ENCODE measurements at regions not wholly inside any gene's neighbourhood (a gene's known extent, or its start where the extent isn't known, plus 50 kb on each side); places are given as distances from the start of the nearest gene placed in this dataset. TPM values are rescaled to one million over a fixed set of nuclear protein-coding genes. Genes with fewer than 3 reads are reported as not detected.
"Not testable (repeated sequence)": the region's sequence is repeated elsewhere in the genome, so short reads cannot be mapped to it uniquely, and the experiment has no call there.

DNA sequence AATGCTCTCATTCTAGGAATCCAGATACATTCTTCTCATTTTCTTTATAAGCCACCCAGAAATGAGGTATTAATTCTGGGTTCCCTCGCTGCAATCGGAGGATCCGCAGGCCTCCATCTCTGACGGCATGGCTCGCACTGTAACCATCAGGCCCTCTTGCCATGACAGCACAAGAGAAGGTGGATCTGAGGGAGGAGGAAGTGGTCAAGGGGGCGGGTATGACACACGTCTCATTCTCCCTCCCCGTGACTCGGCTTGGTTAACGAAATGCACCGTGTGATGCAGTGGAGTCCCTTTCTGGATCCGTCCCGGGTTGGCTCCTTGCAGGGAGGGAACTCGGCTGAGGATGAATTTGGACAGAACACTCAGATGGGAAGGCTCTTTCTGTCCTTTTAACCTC is 280.2 kb downstream of the TCERG1L start:
- DNase-seq (ENCODE audit: low read depth): no peak

- no peak for DNase-seq (ENCODE audit: low read depth)
Measured at GRCh38 chr10:131032329-131033165, 279.0 kb downstream of the TCERG1L start.

- DNase-seq (ENCODE audit: low read depth): no peak
Measured at GRCh38 chr10:131033166-131034085, 278.1 kb downstream of the TCERG1L start.

DNA sequence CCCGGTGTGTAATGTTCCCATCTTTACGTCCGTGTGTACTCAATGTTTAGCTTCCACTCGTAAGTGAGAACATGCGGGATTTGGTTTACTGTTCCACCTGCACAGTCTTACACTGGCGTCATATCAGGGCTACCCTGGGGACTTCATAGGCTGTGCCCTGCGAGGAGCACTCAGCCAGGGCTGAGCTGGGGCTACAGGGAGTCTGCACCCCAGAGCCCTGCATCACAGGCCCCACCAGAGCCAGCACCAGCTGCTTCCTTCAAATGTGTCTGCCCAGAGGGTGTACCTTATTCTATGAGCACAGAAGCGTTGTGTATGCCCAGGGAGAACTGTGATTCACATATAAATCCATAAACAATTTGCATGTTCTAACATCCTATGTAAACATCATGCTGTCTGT is 277.1 kb downstream of the TCERG1L start:
- DNase-seq (ENCODE audit: low read depth): no peak

- DNase-seq (ENCODE audit: low read depth): no peak
Measured at GRCh38 chr10:131035779-131036178, 275.7 kb downstream of the TCERG1L start.

- no peak for DNase-seq (ENCODE audit: low read depth)
Measured at GRCh38 chr10:131038056-131038455, 273.5 kb downstream of the TCERG1L start.

DNA sequence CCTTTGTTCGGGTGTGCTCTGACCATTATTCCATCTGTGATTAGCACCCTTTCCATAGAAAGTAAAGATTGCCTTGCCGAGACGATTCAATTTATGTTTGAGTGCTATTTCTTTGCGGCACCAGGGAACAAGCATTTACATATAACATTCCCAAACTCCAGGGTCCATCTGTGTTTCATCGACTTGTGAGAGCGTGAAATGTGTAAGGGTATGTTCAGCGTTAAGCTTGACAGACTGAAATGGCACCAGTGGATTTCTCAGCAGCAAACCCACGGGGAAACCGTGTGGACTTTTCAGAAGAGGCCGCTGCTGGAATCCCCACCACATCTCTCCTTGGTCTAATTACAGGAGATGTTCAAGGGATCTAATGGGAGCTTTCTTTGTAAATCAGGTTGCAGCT is 270.5 kb downstream of the TCERG1L start:
- no peak for DNase-seq (ENCODE audit: low read depth)

GRCh38 chr10:131041441-131041840 is 270.1 kb downstream of the TCERG1L start:
- no peak for DNase-seq (ENCODE audit: low read depth)

- DNase-seq (ENCODE audit: low read depth): not testable (repeated sequence)
Measured at GRCh38 chr10:131042015-131042414, 269.5 kb downstream of the TCERG1L start.

MicroRNA genes in the stretch of these regions (microRNA counts, 767-probe panel; counts per million panel counts)
- microRNA hsa-miR-378c: not detected

Small RNA genes in the stretch of these regions (microRNA-seq; reads per million reads assigned to microRNA genes)
- not detected for gene MIR378C

All from myocyte (in vitro differentiated cells).